Ovary (tissue), 3 donors: ENCODE measurements at regions not wholly inside any gene's neighbourhood (a gene's known extent, or its start where the extent isn't known, plus 50 kb on each side); places are given as distances from the start of the nearest gene placed in this dataset.

ENCODE experiments used
- CTCF ChIP-seq, 3 donors: fragments of 450-650 bp in 2 of 3; fragments of 200-600 bp in 1 of 3; IDR thresholded peaks; one replicate each; pipeline versions ENCODE4 v1.5.1 to v1.8.0; 2016 to 2022; ENCODE audit warnings: antibody characterized with exemption in 3 of 3, mild to moderate bottlenecking in 1 of 3
- POLR2A ChIP-seq: fragments of 450-650 bp; IDR thresholded peaks from one replicate; pipeline ENCODE4 v1.6.1; 2017; ENCODE audit warnings: antibody characterized with exemption, mild to moderate bottlenecking, moderate library complexity
- donor health status: DM: no; HTN: no; CAD: no.

- TF ChIP-seq CTCF (IDR thresholded peaks at IDR 0.05) (no peak), POLR2A (no peak)
Observed at GRCh38 chr2:5472673-5473072, 219.5 kb upstream of the SOX11 start.
